GM20431 (cell line): ENCODE measurements at regions not wholly inside any gene's neighbourhood (a gene's known extent, or its start where the extent isn't known, plus 50 kb on each side); places are given as distances from the start of the nearest gene placed in this dataset.

Source experiments
- in situ Hi-C: fragments of 300-500 bp; cut with MseI, MboI; formaldehyde crosslinking; loops from one replicate; pipeline ENCODE4 v1.15.0; 2020; ENCODE audit warnings: low sequenced_read_pairs; ENCODE audit not compliant: unreplicated experiment

- in situ Hi-C loops = no loop called here
These were observed 346.3 kb downstream of the CTTN start for GRCh38 chr11:70744396-70745185.

DNA sequence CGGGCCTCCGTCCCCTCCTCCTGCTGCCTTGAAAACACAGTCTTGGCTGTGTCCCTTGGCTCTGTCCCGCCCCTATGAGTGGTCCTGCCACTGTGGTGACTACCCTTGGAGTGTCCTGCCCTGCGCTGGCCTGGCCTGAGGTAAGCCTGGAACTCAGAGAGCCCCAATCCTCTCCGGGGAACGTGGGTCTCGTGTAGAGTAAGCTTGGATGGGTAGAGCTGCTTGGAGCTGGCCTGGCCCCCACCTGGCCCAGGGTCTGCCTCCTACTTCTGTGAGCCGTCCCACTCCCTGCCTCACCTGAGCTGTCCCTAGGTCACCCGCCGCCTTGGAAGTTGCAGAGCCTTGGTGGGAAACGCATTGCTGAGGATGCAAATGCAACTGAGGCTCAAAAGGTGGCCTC, 347.1 kb downstream of the CTTN start:
- in situ Hi-C loops = no loop called here

GRCh38 chr11:70745941-70746340, 347.6 kb downstream of the CTTN start:
- in situ Hi-C loops = no loop called here

DNA sequence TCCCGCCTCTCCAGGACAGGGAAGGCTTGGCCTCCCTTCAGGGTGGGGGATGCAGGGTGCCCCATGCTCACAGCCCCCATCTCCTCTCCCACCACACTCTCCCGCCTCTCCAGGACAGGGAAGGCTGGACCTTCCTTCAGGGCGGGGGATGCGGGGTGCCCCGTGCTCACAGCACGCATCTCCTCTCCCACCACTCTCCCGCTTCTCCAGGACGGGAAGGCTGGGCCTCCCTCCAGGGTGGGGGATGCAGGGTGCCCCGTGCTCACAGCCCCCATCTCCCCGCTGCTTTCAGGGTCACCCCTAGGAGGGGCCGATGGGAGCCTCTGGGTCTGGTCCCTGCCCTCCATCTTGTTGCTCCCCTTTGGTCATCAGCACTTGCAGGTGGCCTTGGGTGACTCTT, 348.0 kb downstream of the CTTN start:
- in situ Hi-C loops = no loop called here

DNA sequence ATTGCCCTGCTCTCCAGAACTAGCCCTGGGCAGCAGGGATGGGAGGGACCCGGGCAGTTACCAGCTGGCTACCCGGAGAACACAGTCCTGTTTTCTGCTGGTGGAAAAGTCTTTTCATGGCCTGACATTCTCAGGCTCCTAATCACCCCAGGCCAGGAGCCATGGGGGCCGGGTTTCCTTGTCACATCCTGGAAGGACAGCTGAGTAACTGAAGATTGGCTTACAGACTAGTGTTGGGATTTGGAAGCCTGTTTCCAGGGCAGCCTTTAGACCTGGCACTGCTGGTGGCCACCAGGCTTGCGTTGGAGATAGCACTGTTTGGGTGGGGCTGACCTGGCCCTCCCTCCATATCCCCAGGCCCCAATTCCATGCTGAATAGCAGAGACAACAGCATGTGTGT, 349.0 kb downstream of the CTTN start:
- in situ Hi-C loops = no loop called here

- in situ Hi-C loops = no loop called here
These were observed 349.6 kb downstream of the CTTN start for GRCh38 chr11:70747921-70748320.

GRCh38 chr11:70751142-70751734, 352.9 kb downstream of the CTTN start:
- in situ Hi-C loops = loop anchor here (25.0 kb wide), 1 partner anchor 289 kb away; no protein-coding TSS in a partner anchor

DNA sequence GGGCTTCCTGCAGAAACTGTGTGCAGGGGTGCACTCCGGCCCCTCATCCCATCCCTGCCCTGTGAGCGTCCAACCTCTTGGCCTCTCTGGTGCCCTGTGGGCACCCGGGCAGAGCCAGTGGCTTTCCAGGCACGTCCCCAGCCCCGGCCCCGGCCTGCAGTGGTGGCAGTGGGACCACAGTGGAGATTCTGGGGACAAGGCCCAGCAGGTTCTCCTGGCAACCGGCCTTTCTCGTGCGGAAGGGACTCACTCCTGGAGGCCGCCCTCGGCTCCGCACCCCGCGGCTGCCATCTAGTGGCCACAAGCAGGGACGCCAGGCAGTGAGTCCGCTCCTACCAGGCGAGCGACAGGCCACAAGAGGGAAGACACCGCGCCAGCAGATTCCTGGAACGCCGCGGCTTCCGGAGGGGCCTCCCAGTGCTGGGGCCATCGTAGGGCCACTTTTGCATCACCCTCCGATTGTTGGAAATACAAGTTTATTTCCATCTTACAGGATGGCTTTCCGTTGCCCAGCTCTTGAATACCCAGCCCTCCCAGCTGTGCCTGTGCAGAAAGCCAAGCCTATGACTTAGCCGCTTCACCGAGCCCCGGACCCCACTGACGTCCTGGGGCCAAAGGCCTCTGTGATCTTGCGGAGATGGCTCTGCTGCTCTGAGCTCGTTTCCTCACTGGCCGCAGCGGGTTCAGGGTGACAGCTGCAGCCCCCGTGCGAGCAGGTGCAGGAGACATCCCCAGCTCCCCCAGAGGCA, 357.3 kb downstream of the CTTN start:
- in situ Hi-C loops = loop anchor here (25.0 kb wide), 1 partner anchor 293 kb away; no protein-coding TSS in a partner anchor

DNA sequence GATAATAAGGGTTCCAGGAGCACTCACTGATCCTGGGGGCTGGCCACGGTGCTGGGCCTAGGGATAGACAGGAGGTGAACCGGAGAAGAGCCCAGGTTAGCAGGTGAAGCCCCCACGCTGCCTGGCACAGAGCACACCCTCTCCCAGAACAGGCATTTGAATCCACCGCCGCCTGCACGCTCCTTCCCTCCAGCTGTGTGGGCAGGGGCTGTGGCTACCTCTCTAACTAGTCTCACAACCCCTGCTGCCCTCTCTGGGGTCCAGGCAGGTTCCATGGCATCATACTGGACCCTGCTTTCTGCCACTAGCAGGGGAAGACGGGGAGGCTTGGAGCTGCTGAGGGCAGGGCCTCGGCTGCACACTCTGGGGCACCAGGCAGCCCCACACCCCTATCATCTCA, 358.0 kb downstream of the CTTN start:
- in situ Hi-C loops = loop anchor here (25.0 kb wide), 1 partner anchor 294 kb away; no protein-coding TSS in a partner anchor

DNA sequence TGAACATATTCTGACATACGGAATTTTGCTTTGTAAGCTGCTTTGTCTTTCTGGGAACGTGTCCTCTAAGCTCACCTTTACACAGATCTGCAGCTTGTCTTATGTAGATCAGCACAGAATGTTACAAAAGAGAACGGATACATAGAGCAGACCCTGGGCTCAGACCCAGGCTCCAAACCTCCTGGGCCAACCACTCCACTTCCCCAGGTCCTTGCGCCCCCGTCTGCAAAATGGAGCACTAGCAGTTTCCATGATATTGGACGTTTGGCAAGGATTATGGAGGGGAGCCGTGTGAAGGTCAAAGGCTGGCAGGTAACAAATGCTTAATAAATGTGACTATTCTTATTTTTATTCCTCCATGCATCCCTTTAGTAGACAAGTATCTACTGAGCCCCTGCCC, 358.4 kb downstream of the CTTN start:
- in situ Hi-C loops = loop anchor here (25.0 kb wide), 1 partner anchor 294 kb away; no protein-coding TSS in a partner anchor

- in situ Hi-C loops = loop anchor here (25.0 kb wide), 1 partner anchor 295 kb away; no protein-coding TSS in a partner anchor
These were observed 358.9 kb downstream of the CTTN start for GRCh38 chr11:70757241-70757640.

DNA sequence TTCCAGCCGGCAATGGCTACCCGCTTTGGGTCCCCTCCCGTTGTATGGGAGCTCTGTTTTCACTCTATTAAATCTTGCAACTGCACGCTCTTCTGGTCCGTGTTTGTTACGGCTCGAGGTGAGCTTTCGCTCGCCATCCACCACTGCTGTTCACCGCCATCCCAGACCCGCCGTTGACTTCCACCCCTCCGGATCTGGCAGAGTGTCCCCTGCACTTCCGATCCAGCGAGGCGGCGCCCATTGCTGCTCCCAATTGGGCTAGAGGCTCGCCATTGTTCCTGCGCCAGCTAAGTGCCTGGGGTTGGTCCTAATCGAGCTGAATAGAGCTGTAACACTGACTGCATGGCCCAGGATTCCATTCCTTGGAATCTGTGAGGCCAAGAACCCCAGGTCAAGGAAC, 359.9 kb downstream of the CTTN start:
- in situ Hi-C loops = loop anchor here (25.0 kb wide), 1 partner anchor 296 kb away; no protein-coding TSS in a partner anchor

- in situ Hi-C loops = loop anchor here (25.0 kb wide), 1 partner anchor 298 kb away; no protein-coding TSS in a partner anchor
These were observed 361.5 kb downstream of the CTTN start for GRCh38 chr11:70759846-70760245.

DNA sequence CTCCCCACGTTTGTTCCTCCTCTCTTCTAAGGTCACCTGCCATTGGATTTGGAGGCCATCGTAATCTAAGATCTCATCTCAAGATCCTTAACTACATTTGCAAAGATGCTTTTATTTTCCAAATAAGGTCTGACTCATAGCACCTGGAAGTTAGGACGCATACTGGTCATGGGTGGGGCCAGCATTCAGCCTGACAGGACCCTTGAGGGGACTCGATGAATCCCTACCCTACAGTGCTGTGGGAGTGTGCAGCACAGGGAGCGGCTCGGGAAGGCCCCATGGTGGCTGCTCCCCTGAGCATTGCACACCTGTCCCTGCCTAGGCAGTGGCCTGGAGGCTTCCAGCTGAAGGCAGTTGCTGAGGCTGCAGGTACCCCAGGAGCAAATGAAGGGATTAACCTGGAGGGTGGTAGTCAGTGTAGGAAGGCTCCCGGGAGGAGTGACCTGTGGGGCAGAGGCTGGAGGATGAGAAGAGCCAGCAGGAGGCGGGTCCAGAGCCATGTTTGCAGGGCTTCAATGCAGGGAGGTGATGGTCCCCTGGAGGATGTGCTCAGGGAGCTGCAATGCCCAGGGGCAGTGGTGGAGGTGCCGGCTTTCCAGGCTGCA, 362.2 kb downstream of the CTTN start:
- in situ Hi-C loops = loop anchor here (25.0 kb wide), 1 partner anchor 298 kb away; no protein-coding TSS in a partner anchor

DNA sequence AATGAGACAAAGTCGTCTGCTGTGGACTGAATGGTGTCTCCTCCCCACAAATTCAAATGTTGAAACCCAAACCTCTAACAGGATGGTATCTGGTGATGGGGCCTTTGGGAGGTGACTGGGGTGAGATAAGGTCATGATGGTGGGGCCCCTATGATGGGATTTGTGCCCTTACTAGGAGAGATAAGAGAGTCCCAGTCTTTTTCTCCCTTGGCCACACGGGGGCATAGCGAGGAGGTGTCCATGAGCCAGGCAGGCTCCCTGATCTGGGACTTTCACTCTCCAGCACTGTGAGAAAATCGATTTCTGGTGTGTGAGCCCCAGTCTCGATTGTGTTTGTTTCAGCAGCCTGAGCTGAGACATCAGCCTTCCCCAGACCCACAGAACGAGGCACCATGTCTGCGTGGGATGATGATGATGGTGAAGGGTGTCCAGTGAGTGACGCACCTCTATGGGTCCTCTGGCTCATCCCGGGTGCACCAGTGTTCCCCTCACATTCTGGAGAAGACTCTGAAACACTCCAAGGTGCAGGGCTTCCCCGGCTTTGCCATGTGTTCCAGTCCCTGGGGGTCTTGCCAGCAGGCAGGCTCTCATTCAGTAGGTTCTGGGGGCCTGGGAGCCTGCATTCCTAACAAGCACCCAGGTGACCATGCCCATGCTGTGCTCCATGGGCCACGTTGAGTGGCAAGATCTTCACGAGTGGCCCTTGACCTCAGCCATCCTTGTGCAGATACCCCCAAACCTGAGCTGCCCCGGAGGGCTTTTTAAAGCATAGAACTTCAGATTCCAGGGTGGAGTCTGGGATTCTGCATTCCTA, 363.0 kb downstream of the CTTN start:
- in situ Hi-C loops = loop anchor here (25.0 kb wide), 1 partner anchor 299 kb away; no protein-coding TSS in a partner anchor

DNA sequence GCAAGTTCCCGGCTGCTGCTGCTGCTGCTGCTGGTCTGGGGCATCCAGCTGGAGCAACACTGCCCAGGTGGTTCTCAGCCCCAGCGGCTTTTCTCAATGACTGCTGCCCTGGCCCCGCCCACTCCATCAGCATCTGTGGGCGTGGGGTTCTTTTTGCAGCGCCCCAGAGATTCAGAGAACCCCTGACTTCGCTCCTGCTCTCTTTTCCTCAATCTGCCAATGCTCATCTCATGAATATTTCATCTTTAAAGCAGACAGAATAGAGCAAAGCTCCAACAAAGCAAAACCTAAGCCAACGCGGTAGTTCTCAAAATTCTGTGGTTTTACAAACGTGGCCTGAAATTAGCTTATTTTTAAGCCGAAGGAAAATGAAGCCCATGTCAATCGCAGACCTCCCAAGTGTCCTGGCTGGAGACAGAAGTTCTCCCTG, 363.6 kb downstream of the CTTN start:
- in situ Hi-C loops = loop anchor here (25.0 kb wide), 1 partner anchor 300 kb away; no protein-coding TSS in a partner anchor

DNA sequence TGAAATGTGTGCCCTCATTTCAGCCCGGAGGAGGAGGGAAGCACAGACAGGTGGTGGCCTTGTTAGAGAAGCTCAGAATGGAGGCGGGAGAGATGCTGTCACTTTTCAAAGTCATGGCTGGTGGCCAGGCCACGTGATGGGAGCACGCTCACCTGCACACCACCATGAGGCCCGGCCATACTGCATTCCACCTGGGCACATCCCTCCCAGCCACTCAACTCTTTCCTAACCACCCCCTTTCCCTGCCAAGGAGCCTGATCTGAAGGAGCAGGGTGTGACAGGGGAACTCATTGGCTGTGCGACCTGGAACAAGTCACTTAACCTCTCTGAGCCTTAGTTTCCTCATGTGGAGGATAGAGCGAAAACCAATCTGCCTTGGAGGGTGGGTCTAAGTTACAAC, 364.5 kb downstream of the CTTN start:
- in situ Hi-C loops = loop anchor here (25.0 kb wide), 1 partner anchor 301 kb away; no protein-coding TSS in a partner anchor

GRCh38 chr11:70763606-70764005, 365.3 kb downstream of the CTTN start:
- in situ Hi-C loops = loop anchor here (25.0 kb wide), 1 partner anchor 301 kb away; no protein-coding TSS in a partner anchor

DNA sequence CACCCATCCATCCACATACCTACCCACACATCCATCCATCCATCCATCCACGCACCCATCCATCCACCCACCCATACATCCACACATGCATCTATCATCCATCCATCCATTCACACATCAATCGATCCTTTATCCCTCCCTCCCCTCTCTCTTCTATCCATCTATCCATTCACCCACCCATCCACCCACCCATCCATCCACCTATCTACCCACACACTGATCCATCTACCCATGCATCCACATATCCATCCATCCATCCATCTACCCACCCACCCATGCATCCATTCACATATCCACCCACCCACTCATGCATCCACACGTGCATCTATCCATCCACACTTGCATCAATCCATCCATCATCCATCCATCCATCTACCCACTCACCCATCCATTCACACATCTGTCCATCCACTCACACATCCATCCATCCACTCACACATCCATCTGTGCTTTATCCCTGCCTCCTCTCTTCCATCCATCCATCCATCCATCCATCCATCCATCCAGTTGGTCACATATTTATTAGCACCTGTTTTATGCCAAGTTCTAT, 366.1 kb downstream of the CTTN start:
- in situ Hi-C loops = loop anchor here (25.0 kb wide), 1 partner anchor 302 kb away; no protein-coding TSS in a partner anchor
